ENCODE measurements at regions not wholly inside any gene's neighbourhood (a gene's known extent, or its start where the extent isn't known, plus 50 kb on each side); places are given as distances from the start of the nearest gene placed in this dataset.

DNA sequence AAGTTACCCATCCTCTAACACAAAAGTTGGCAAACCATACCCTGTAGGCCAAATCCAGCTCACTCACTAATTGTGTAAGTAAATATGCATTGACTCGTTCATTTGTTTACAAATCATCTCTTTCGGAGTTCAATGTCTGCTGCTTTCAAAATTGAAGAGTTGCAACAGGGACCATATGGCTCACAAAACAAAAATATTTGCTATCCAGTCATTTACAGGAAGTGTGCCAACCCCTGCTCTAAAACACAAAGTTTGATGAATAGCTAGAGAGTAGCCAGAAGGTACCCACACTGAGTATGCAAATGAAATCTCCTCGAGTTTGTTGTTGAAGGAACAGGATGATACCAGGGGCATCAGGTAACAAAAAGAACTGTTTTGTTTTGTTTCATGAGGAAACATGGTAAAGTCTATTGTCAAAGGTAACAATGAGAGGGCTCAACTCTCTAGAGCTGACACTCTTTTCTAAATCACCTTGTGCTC lies 236.2 kb upstream of the THBS1 start:
- TF ChIP-seq, protein P1, sequence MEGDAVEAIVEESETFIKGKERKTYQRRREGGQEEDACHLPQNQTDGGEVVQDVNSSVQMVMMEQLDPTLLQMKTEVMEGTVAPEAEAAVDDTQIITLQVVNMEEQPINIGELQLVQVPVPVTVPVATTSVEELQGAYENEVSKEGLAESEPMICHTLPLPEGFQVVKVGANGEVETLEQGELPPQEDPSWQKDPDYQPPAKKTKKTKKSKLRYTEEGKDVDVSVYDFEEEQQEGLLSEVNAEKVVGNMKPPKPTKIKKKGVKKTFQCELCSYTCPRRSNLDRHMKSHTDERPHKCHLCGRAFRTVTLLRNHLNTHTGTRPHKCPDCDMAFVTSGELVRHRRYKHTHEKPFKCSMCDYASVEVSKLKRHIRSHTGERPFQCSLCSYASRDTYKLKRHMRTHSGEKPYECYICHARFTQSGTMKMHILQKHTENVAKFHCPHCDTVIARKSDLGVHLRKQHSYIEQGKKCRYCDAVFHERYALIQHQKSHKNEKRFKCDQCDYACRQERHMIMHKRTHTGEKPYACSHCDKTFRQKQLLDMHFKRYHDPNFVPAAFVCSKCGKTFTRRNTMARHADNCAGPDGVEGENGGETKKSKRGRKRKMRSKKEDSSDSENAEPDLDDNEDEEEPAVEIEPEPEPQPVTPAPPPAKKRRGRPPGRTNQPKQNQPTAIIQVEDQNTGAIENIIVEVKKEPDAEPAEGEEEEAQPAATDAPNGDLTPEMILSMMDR (IDR thresholded peaks at IDR 0.05; ENCODE audit: low read depth, low read length), result no peak
- no peak for TF ChIP-seq EZH2phosphoT487 (IDR thresholded peaks at IDR 0.05; ENCODE audit: low read depth)

All from OCI-LY3 (cell line).